PC-9 (cell line): ENCODE measurements at regions not wholly inside any gene's neighbourhood (a gene's known extent, or its start where the extent isn't known, plus 50 kb on each side); places are given as distances from the start of the nearest gene placed in this dataset.

ENCODE experiments used
- BruUV-seq: library from RNA; stranded (reverse); fragments of 400-500 nt; replicated peaks from 2 replicates; lab custom pipeline; 2021; lab: Mats Ljungman, UMichigan
- CTCF ChIA-PET: fragments of 300-600 bp; sonication (Branson Sonifier 250); formaldehyde crosslinking; loops from one replicate; lab custom pipeline; 2022; ENCODE audit warnings: antibody characterized with exemption; lab: Charles Lee
- POLR2A ChIA-PET: fragments of 300-600 bp; sonication (Branson Sonifier 250); formaldehyde crosslinking; loops from one replicate; lab custom pipeline; 2022; ENCODE audit warnings: antibody characterized with exemption; ENCODE audit not compliant: unreplicated experiment; lab: Charles Lee
- DNase-seq, 2 experiments: peaks; one replicate each; pipeline versions ENCODE4 v3.0.0 to v3.0.0-alpha.2; 2015 to 2022; ENCODE audit warnings: mixed read lengths in 1 of 2
- H2AFZ ChIP-seq: fragments of 200-600 bp; sonication (generic); 2 replicates; pipeline ENCODE4 v1.8.1; 2017; ENCODE audit warnings: antibody characterized with exemption
- H3F3A ChIP-seq: fragments of 200-600 bp; sonication (generic); 2 replicates; pipeline ENCODE4 v1.8.1; 2017; ENCODE audit warnings: antibody characterized with exemption, mild to moderate bottlenecking, low read depth; ENCODE audit not compliant: insufficient read depth
- H3K27ac ChIP-seq: fragments of 200-600 bp; sonication (generic); 2 replicates; pipeline ENCODE4 v1.6.1; 2016; ENCODE audit warnings: mixed run types
- H3K27me3 ChIP-seq: fragments of 200-600 bp; sonication (generic); 2 replicates; pipeline ENCODE4 v1.6.1; 2016; ENCODE audit warnings: low read depth, mixed run types; ENCODE audit not compliant: insufficient read depth
- H3K36me3 ChIP-seq: fragments of 200-600 bp; sonication (generic); 2 replicates; pipeline ENCODE4 v1.6.1; 2016; ENCODE audit warnings: low read depth, mixed run types
- H3K4me1 ChIP-seq: fragments of 200-600 bp; sonication (generic); replicated peaks from 2 replicates; pipeline ENCODE4 v1.6.1; 2016; ENCODE audit warnings: mixed run types; ENCODE audit not compliant: insufficient read depth
- H3K4me2 ChIP-seq: fragments of 200-600 bp; sonication (generic); 2 replicates; pipeline ENCODE4 v1.6.1; 2017; ENCODE audit warnings: mixed run types
- H3K4me3 ChIP-seq: fragments of 200-600 bp; sonication (generic); 2 replicates; pipeline ENCODE4 v1.6.1; 2016; ENCODE audit warnings: mixed run types
- H3K79me2 ChIP-seq: fragments of 200-600 bp; sonication (generic); 2 replicates; pipeline ENCODE4 v1.6.1; 2017; ENCODE audit warnings: low read depth, mixed run types
- H3K9me2 ChIP-seq: fragments of 200-600 bp; sonication (generic); 2 replicates; pipeline ENCODE4 v1.8.1; 2017; ENCODE audit warnings: mild to moderate bottlenecking; ENCODE audit not compliant: insufficient read depth
- H3K9me3 ChIP-seq: fragments of 200-600 bp; sonication (generic); 2 replicates; pipeline ENCODE4 v1.8.1; 2016; ENCODE audit warnings: low read depth; ENCODE audit not compliant: insufficient read depth
- H4K20me1 ChIP-seq: fragments of 200-600 bp; sonication (generic); 2 replicates; pipeline ENCODE4 v1.8.1; 2017; ENCODE audit not compliant: insufficient read depth
- EZH2 ChIP-seq: fragments of 200-600 bp; sonication (generic); IDR thresholded peaks from 2 replicates; pipeline ENCODE4 v1.8.0; 2017; ENCODE audit warnings: antibody characterized with exemption, low read depth
- intact Hi-C: fragments of 100-400 bp; cut with micrococcal nuclease; formaldehyde crosslinking; loops from one replicate; pipeline ENCODE4 v1.10.0; 2022; ENCODE audit not compliant: unreplicated experiment
- TF ChIP-seq, protein P1 (sequence below): fragments of 200-600 bp; sonication (generic); conservative IDR thresholded peaks from 2 replicates; pipeline ENCODE4 v1.6.1; 2017; ENCODE audit warnings: mixed run types, antibody characterized with exemption, mild to moderate bottlenecking, moderate library complexity

DNA sequence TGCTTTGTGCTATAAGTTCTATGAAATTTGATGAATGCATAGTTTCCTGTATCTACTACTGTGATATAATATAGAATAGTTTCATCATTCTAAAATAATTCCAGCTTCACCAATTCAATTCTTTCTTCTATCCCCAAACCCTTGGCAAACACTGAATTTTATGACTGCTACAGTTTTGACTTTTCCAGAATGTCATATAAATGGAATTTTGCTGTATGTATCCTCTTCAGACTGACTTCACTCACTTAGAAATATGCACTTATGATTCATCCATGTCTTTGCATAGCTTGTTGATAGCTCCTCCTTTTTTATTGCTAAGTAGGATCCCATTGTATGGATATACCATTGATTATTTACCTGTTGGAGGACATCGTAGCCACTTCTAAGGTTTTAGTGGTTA lies 89.1 kb upstream of the HS3ST3A1 start:
- Histone ChIP-seq H4K20me1 (no peaks in the 10 kb centered on the region), H2AFZ (no peak overlapping the region), H3K4me3 (no peak overlapping the region), H3K36me3 (no peaks in the 10 kb centered on the region), H3K79me2 (no peaks in the 10 kb centered on the region), H3K27me3 (no peaks in the 10 kb centered on the region), H3F3A (no peaks in the 10 kb centered on the region), H3K4me1 (no peaks in the 10 kb centered on the region), H3K9me2 (no peaks in the 10 kb centered on the region), H3K27ac (no peak overlapping the region), H3K9me3 (no peaks in the 10 kb centered on the region), H3K4me2 (no peak overlapping the region)
- no peak for TF ChIP-seq EZH2
- TF ChIP-seq, protein P1, sequence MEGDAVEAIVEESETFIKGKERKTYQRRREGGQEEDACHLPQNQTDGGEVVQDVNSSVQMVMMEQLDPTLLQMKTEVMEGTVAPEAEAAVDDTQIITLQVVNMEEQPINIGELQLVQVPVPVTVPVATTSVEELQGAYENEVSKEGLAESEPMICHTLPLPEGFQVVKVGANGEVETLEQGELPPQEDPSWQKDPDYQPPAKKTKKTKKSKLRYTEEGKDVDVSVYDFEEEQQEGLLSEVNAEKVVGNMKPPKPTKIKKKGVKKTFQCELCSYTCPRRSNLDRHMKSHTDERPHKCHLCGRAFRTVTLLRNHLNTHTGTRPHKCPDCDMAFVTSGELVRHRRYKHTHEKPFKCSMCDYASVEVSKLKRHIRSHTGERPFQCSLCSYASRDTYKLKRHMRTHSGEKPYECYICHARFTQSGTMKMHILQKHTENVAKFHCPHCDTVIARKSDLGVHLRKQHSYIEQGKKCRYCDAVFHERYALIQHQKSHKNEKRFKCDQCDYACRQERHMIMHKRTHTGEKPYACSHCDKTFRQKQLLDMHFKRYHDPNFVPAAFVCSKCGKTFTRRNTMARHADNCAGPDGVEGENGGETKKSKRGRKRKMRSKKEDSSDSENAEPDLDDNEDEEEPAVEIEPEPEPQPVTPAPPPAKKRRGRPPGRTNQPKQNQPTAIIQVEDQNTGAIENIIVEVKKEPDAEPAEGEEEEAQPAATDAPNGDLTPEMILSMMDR = no peak
- intact Hi-C loops = no loop called here
- ChIA-PET CTCF (no interaction called here), POLR2A (interaction anchor here (0.6 kb wide), 1 partner anchor 26 kb away, joined by 3 read pairs; no protein-coding TSS in a partner anchor)
- DNase-seq = no peak
- no TSS peak for BruUV-seq

DNA sequence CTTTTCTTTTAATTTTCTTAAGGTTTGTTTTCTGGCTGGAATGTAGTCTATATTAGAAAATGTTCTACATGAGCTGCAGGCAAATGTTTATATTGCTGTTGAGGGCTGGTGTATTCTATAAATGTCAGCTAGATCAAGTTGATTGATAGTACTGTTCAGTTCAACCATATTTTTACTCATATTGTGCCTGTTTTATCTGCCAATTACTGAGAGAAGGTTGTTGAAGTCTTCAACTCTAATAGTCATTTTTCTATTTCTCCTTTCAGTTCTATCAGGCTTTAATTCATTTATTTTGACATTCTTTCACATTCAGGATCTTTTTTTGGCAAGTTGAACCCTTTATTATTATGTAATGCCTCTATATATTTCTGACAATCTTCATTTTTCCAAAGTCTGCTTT lies 93.2 kb upstream of the HS3ST3A1 start:
- intact Hi-C loops = no loop called here
- no peaks in the 10 kb centered on the region for H4K20me1 ChIP-seq
- H2AFZ ChIP-seq = no peak overlapping the region
- no peaks in the 10 kb centered on the region for H3K36me3 ChIP-seq
- no peak for DNase-seq
- no peaks in the 10 kb centered on the region for H3F3A ChIP-seq
- no peaks in the 10 kb centered on the region for H3K27me3 ChIP-seq
- no peak overlapping the region for H3K4me3 ChIP-seq
- no peak for TF ChIP-seq EZH2
- TF ChIP-seq, protein P1 = no peak
- CTCF ChIA-PET = no interaction called here
- H3K9me2 ChIP-seq = no peaks in the 10 kb centered on the region
- H3K79me2 ChIP-seq = no peaks in the 10 kb centered on the region
- no TSS peak for BruUV-seq
- H3K27ac ChIP-seq = no peak overlapping the region
- H3K9me3 ChIP-seq = no peaks in the 10 kb centered on the region
- no peaks in the 10 kb centered on the region for H3K4me1 ChIP-seq
- H3K4me2 ChIP-seq = no peak overlapping the region
- POLR2A ChIA-PET = no interaction called here

DNA sequence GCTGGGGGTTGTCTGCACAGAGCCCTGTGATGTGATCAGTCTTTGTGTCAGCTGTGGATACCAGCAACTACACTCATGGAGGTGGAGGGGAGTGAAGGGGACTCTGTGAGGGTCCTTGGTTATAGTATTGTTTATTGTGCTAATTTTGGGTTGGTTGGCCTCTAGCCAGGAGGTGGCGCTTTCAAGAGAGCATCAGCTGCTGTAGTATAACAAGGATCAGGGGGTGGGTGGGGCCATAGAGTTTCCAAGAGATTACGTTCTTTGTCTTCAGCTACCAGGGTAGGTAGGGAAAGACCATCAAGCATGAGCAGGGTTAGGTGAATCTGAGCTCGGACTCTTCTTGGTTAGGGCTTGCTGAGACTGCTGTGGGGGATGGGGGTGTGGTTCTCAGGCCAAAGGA lies 97.1 kb upstream of the HS3ST3A1 start:
- Histone ChIP-seq H3K4me3 (no peak overlapping the region), H2AFZ (no peak overlapping the region), H3K4me1 (no peaks in the 10 kb centered on the region), H3K9me3 (no peaks in the 10 kb centered on the region), H4K20me1 (no peaks in the 10 kb centered on the region), H3K4me2 (no peak overlapping the region), H3K79me2 (no peaks in the 10 kb centered on the region), H3K27ac (no peak overlapping the region), H3K27me3 (no peaks in the 10 kb centered on the region), H3F3A (no peaks in the 10 kb centered on the region), H3K36me3 (no peaks in the 10 kb centered on the region), H3K9me2 (no peaks in the 10 kb centered on the region)
- ChIA-PET POLR2A (no interaction called here), CTCF (no interaction called here)
- intact Hi-C loops = no loop called here
- TF ChIP-seq, protein P1 = no peak
- TF ChIP-seq EZH2 = no peak
- DNase-seq = no peak
- no TSS peak for BruUV-seq
